GM12878 (cell line): ENCODE measurements at regions not wholly inside any gene's neighbourhood (a gene's known extent, or its start where the extent isn't known, plus 50 kb on each side); places are given as distances from the start of the nearest gene placed in this dataset.

ENCODE experiments used
- ATAC-seq: fragments of 200-7000 bp; cut with Tn5 transposase; 3 replicates; pipeline ENCODE4 v1.9.1; 2020; ENCODE audit warnings: mild to moderate bottlenecking, moderate library complexity
- BruUV-seq: library from RNA; stranded (reverse); fragments of 400-500 nt; replicated peaks from 2 replicates; lab custom pipeline; 2021; lab: Mats Ljungman, UMichigan
- CTCF ChIA-PET: fragments of 300-600 bp; sonication (Branson Sonifier 250); formaldehyde crosslinking; extraction: SDS; loops from one replicate; lab custom pipeline; 2021; ENCODE audit warnings: inconsistent platforms; lab: Yijun Ruan, JAX
- POLR2A ChIA-PET: fragments of 350-600 bp; formaldehyde crosslinking; extraction: SDS; loops from one replicate; lab custom pipeline; 2021; ENCODE audit warnings: inconsistent platforms; lab: Charles Lee
- RAD21 ChIA-PET: fragments of 300-600 bp; sonication (Branson Sonifier 250); formaldehyde crosslinking; loops from one replicate; lab custom pipeline; 2023; ENCODE audit warnings: antibody characterized with exemption; ENCODE audit not compliant: unreplicated experiment; lab: Charles Lee
- SMC1A ChIA-PET: fragments of 300-600 bp; sonication (Branson Sonifier 250); formaldehyde crosslinking; loops from one replicate; lab custom pipeline; 2023; ENCODE audit not compliant: unreplicated experiment, uncharacterized antibody; lab: Charles Lee
- DNase-seq: peaks from one replicate; pipeline ENCODE4 v3.0.0-alpha.2; 2011; ENCODE audit warnings: low read depth, low spot score
- FAIRE-seq: peaks from 3 replicates; lab custom pipeline; 2011; peaks lifted over from hg19 to GRCh38; lab: Jason Lieb, UNC
- H2AFZ ChIP-seq: 2 replicates; pipeline ENCODE4 v1.6.0; 2011; ENCODE audit warnings: low read depth, low read length, control low read depth; ENCODE audit not compliant: control insufficient read depth
- H3K27ac ChIP-seq: 2 replicates; pipeline ENCODE4 v1.5.1; 2011; ENCODE audit warnings: control low read depth; ENCODE audit not compliant: control insufficient read depth, insufficient read depth
- H3K27me3 ChIP-seq, 2 experiments: replicated peaks in 1 of 2; 2 replicates each; pipeline versions ENCODE4 v1.6.0 to v1.6.1; 2011; ENCODE audit warnings: low read length in 1 of 2; ENCODE audit not compliant: control insufficient read depth in 2 of 2, insufficient read depth in 2 of 2
- H3K36me3 ChIP-seq, 2 experiments: 2 replicates each; pipeline ENCODE4 v1.5.1; 2011; ENCODE audit warnings: low read length in 1 of 2; ENCODE audit not compliant: control insufficient read depth in 2 of 2, insufficient read depth in 2 of 2
- H3K4me1 ChIP-seq: 2 replicates; pipeline ENCODE4 v1.6.1; 2011; ENCODE audit warnings: mild to moderate bottlenecking, low read length, moderate library complexity, mixed read lengths; ENCODE audit not compliant: control insufficient read depth, insufficient read depth
- H3K4me2 ChIP-seq: 2 replicates; pipeline ENCODE4 v1.6.0; 2011; ENCODE audit warnings: control low read depth; ENCODE audit not compliant: control insufficient read depth, insufficient read depth
- H3K4me3 ChIP-seq: fragments of 200-600 bp; sonication (generic); 2 replicates; pipeline ENCODE4 v1.5.1; 2016
- H3K79me2 ChIP-seq: 2 replicates; pipeline ENCODE4 v1.6.0; 2011; ENCODE audit warnings: low read length; ENCODE audit not compliant: control insufficient read depth, insufficient read depth
- H3K9ac ChIP-seq: 2 replicates; pipeline ENCODE4 v1.8.0; 2011; ENCODE audit warnings: low read length, control low read depth, mixed read lengths; ENCODE audit not compliant: control insufficient read depth, insufficient read depth
- H3K9me3 ChIP-seq: replicated peaks from 3 replicates; pipeline ENCODE4 v1.5.1; 2011; ENCODE audit warnings: mild to moderate bottlenecking, low read length; ENCODE audit not compliant: control insufficient read depth, insufficient read depth
- H4K20me1 ChIP-seq: 2 replicates; pipeline ENCODE4 v1.6.0; 2011; ENCODE audit not compliant: control insufficient read depth, insufficient read depth
- BHLHE40 ChIP-seq, 2 experiments: fragments of 450-650 bp in 1 of 2; IDR thresholded peaks; 2 replicates each; pipeline ENCODE4 v1.6.1; 2011 to 2017; ENCODE audit warnings: low read depth in 2 of 2, borderline replicate concordance in 1 of 2, improper control_type of control experiment in 1 of 2, low read length in 1 of 2, mild to moderate bottlenecking in 1 of 2
- HDGF ChIP-seq: fragments of 450-650 bp; IDR thresholded peaks from 2 replicates; pipeline ENCODE4 v1.6.1; 2016; ENCODE audit warnings: antibody characterized with exemption
- LARP7 ChIP-seq: fragments of 450-650 bp; IDR thresholded peaks from 2 replicates; pipeline ENCODE4 v1.6.1; 2017; ENCODE audit warnings: mild to moderate bottlenecking
- NBN ChIP-seq: fragments of 450-650 bp; IDR thresholded peaks from 2 replicates; pipeline ENCODE4 v1.6.1; 2016
- SIX5 ChIP-seq: IDR thresholded peaks from 2 replicates; pipeline ENCODE4 v1.6.1; 2011; ENCODE audit warnings: mild to moderate bottlenecking, low read depth, low read length, moderate library complexity; ENCODE audit not compliant: severe bottlenecking
- SMAD1 ChIP-seq: fragments of 450-650 bp; IDR thresholded peaks from 2 replicates; pipeline ENCODE4 v1.6.1; 2018; ENCODE audit warnings: mild to moderate bottlenecking, low read depth; ENCODE audit not compliant: partially characterized antibody
- SP1 ChIP-seq: IDR thresholded peaks from one replicate; pipeline ENCODE4 v1.6.1; 2011; ENCODE audit warnings: low read depth, low read length
- TCF12 ChIP-seq: IDR thresholded peaks from 2 replicates; pipeline ENCODE4 v1.6.1; 2011; ENCODE audit warnings: low read depth, mild to moderate bottlenecking, low read length
- ZBED1 ChIP-seq: IDR thresholded peaks from 2 replicates; pipeline ENCODE4 v1.6.1; 2016; ENCODE audit warnings: borderline replicate concordance
- ZNF24 ChIP-seq: fragments of 450-650 bp; IDR thresholded peaks from 2 replicates; pipeline ENCODE4 v1.6.1; 2017; ENCODE audit warnings: antibody characterized with exemption, mild to moderate bottlenecking
- WGBS: methylation state at CpG from one replicate; pipeline ENCODE4 v1.1.6; 2016; ENCODE audit warnings: low lambda C conversion rate; ENCODE audit not compliant: insufficient replicate concordance, insufficient coverage; ENCODE audit errors: missing lambda C conversion rate; 5-methylcytosine and 5-hydroxymethylcytosine counted together
- in situ Hi-C: fragments of 300-500 bp; cut with MboI; formaldehyde crosslinking; loops from 9 replicates; pipeline ENCODE4 v1.14.3; 2018; ENCODE audit warnings: mixed read lengths
- intact Hi-C: fragments of 100-400 bp; cut with micrococcal nuclease; formaldehyde crosslinking; loops from one replicate; pipeline ENCODE4 v1.14.2; 2022; ENCODE audit not compliant: unreplicated experiment
- TF ChIP-seq, protein P1 (sequence below): fragments of 450-650 bp; formaldehyde crosslinking; IDR thresholded peaks from 2 replicates; pipeline ENCODE4 v1.5.0; 2022; ENCODE audit warnings: mild to moderate bottlenecking, missing genetic modification characterization
- TF ChIP-seq, protein P2 (sequence below): fragments of 450-650 bp; IDR thresholded peaks from 2 replicates; pipeline ENCODE4 v1.6.1; 2018; ENCODE audit warnings: borderline replicate concordance, mild to moderate bottlenecking; ENCODE audit not compliant: partially characterized antibody
- TF ChIP-seq, protein P3 (sequence below): fragments of 450-650 bp; IDR thresholded peaks from 2 replicates; pipeline ENCODE4 v1.6.1; 2017; ENCODE audit warnings: mild to moderate bottlenecking
- TF ChIP-seq, protein P4 (sequence below): fragments of 150-350 bp; IDR thresholded peaks from 2 replicates; pipeline ENCODE4 v1.6.1; 2016; ENCODE audit warnings: low read depth, low read length

DNA sequence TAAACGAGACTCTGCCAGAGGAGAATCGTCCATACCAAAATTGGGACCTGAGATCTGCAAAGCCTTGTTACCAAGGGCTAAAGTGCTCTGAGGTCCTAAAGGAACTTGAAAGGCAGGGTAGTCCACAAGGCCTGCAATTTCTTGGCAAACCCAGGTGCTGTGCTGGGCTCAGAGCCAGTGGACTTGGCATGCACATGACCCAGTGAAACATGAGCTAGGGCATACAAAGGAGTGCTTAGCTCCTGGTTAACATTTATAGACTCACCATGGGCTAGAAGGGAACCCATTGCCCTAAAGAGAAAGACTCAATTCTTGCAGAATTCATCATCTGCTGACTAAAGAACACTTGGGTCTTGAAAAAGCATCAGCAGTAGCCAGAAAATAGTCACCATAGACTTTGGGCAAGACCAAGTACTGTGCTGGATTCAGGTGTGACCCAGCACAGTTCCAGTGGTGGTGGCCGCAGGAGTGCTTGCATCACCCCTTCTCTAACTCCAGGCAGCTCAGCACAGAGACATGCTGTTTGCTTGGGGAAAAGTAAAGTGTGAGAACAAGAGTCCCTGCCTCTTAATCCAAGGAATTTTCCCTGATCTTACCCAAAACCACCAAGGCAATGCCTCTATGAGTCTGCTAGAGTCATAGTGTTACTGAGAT is 1069.4 kb upstream of the ADGRL2 start:
- ATAC-seq (no peak), DNase-seq (no peak), FAIRE-seq (no peak)
- WGBS, result 26% methylated on average over 3 of the region's 3 CpGs
- ChIA-PET SMC1A (no interaction called here), RAD21 (no interaction called here), POLR2A (no interaction called here), CTCF (no interaction called here)
- intact Hi-C loops, result no loop called here
- Histone ChIP-seq H3K9ac (no peak overlapping the region), H2AFZ (no peak overlapping the region), H3K9me3 (no peaks in the 10 kb centered on the region), H3K4me1 (no peaks in the 10 kb centered on the region), H3K79me2 (no peaks in the 10 kb centered on the region), H3K4me2 (no peak overlapping the region), H3K27ac (no peak overlapping the region), H4K20me1 (no peaks in the 10 kb centered on the region), H3K36me3 (no peaks in the 10 kb centered on the region), H3K4me3 (no peak overlapping the region), H3K27me3 (no peaks in the 10 kb centered on the region)
- in situ Hi-C loops, result no loop called here
- no TSS peak for BruUV-seq
- TF ChIP-seq SP1, result no peak
- no peak for TF ChIP-seq TCF12
- TF ChIP-seq ZNF24, result no peak
- TF ChIP-seq SMAD1, result no peak
- TF ChIP-seq, protein P1, sequence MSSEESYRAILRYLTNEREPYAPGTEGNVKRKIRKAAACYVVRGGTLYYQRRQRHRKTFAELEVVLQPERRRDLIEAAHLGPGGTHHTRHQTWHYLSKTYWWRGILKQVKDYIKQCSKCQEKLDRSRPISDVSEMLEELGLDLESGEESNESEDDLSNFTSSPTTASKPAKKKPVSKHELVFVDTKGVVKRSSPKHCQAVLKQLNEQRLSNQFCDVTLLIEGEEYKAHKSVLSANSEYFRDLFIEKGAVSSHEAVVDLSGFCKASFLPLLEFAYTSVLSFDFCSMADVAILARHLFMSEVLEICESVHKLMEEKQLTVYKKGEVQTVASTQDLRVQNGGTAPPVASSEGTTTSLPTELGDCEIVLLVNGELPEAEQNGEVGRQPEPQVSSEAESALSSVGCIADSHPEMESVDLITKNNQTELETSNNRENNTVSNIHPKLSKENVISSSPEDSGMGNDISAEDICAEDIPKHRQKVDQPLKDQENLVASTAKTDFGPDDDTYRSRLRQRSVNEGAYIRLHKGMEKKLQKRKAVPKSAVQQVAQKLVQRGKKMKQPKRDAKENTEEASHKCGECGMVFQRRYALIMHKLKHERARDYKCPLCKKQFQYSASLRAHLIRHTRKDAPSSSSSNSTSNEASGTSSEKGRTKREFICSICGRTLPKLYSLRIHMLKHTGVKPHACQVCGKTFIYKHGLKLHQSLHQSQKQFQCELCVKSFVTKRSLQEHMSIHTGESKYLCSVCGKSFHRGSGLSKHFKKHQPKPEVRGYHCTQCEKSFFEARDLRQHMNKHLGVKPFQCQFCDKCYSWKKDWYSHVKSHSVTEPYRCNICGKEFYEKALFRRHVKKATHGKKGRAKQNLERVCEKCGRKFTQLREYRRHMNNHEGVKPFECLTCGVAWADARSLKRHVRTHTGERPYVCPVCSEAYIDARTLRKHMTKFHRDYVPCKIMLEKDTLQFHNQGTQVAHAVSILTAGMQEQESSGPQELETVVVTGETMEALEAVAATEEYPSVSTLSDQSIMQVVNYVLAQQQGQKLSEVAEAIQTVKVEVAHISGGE, result no peak
- TF ChIP-seq BHLHE40 (IDR thresholded peaks at IDR 0.05; ENCODE audit: borderline replicate concordance in 1 of 2, low read depth in 2 of 2, low read length in 1 of 2), result no peak
- TF ChIP-seq LARP7, result no peak
- no peak for TF ChIP-seq HDGF
- TF ChIP-seq, protein P2, sequence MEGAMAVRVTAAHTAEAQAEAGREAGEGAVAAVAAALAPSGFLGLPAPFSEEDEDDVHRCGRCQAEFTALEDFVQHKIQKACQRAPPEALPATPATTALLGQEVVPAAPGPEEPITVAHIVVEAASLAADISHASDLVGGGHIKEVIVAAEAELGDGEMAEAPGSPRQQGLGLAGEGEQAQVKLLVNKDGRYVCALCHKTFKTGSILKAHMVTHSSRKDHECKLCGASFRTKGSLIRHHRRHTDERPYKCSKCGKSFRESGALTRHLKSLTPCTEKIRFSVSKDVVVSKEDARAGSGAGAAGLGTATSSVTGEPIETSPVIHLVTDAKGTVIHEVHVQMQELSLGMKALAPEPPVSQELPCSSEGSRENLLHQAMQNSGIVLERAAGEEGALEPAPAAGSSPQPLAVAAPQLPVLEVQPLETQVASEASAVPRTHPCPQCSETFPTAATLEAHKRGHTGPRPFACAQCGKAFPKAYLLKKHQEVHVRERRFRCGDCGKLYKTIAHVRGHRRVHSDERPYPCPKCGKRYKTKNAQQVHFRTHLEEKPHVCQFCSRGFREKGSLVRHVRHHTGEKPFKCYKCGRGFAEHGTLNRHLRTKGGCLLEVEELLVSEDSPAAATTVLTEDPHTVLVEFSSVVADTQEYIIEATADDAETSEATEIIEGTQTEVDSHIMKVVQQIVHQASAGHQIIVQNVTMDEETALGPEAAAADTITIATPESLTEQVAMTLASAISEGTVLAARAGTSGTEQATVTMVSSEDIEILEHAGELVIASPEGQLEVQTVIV, result no peak
- TF ChIP-seq, protein P3, sequence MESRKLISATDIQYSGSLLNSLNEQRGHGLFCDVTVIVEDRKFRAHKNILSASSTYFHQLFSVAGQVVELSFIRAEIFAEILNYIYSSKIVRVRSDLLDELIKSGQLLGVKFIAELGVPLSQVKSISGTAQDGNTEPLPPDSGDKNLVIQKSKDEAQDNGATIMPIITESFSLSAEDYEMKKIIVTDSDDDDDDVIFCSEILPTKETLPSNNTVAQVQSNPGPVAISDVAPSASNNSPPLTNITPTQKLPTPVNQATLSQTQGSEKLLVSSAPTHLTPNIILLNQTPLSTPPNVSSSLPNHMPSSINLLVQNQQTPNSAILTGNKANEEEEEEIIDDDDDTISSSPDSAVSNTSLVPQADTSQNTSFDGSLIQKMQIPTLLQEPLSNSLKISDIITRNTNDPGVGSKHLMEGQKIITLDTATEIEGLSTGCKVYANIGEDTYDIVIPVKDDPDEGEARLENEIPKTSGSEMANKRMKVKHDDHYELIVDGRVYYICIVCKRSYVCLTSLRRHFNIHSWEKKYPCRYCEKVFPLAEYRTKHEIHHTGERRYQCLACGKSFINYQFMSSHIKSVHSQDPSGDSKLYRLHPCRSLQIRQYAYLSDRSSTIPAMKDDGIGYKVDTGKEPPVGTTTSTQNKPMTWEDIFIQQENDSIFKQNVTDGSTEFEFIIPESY, result no peak
- TF ChIP-seq, protein P4, sequence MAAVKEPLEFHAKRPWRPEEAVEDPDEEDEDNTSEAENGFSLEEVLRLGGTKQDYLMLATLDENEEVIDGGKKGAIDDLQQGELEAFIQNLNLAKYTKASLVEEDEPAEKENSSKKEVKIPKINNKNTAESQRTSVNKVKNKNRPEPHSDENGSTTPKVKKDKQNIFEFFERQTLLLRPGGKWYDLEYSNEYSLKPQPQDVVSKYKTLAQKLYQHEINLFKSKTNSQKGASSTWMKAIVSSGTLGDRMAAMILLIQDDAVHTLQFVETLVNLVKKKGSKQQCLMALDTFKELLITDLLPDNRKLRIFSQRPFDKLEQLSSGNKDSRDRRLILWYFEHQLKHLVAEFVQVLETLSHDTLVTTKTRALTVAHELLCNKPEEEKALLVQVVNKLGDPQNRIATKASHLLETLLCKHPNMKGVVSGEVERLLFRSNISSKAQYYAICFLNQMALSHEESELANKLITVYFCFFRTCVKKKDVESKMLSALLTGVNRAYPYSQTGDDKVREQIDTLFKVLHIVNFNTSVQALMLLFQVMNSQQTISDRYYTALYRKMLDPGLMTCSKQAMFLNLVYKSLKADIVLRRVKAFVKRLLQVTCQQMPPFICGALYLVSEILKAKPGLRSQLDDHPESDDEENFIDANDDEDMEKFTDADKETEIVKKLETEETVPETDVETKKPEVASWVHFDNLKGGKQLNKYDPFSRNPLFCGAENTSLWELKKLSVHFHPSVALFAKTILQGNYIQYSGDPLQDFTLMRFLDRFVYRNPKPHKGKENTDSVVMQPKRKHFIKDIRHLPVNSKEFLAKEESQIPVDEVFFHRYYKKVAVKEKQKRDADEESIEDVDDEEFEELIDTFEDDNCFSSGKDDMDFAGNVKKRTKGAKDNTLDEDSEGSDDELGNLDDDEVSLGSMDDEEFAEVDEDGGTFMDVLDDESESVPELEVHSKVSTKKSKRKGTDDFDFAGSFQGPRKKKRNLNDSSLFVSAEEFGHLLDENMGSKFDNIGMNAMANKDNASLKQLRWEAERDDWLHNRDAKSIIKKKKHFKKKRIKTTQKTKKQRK, result no peak
- TF ChIP-seq NBN, result no peak
- no peak for TF ChIP-seq SIX5
- TF ChIP-seq ZBED1, result no peak
